ENCODE measurements at regions not wholly inside any gene's neighbourhood (a gene's known extent, or its start where the extent isn't known, plus 50 kb on each side); places are given as distances from the start of the nearest gene placed in this dataset.

DNA sequence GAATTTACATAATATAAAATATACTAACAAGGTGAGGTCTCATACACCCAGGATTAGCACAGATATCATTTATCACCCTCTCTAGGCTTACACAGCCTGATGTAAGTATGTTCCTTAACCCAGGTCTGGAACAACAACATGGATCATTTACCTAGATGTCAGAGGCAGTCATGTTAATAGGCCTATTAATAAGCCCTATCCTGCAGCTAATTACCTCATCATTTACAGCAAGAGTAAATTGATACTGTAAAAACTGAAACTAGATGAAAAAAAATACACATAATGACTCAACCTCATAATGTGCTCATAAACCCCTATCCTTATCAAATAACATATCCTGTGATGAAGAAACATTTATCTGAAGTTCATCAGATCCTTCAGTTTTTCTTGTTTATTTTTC is 334.3 kb upstream of the MANEA start:
- Histone ChIP-seq H3K4me3 (ENCODE audit: insufficient read depth, low read depth, low read length) (no peak overlapping the region), H3K27me3 (ENCODE audit: control insufficient read depth, insufficient read depth, low read length) (no peaks in the 10 kb centered on the region), H3K36me3 (replicated peaks; ENCODE audit: control insufficient read depth, insufficient read depth, low read length) (no peaks in the 10 kb centered on the region)
- no peak for DNase-seq

GRCh38 chr6:95244751-95245150 is 332.6 kb upstream of the MANEA start:
- H3K4me3 ChIP-seq (ENCODE audit: insufficient read depth, low read depth, low read length): no peak overlapping the region
- DNase-seq: no peak
- H3K27me3 ChIP-seq (ENCODE audit: control insufficient read depth, insufficient read depth, low read length): no peaks in the 10 kb centered on the region
- H3K36me3 ChIP-seq (replicated peaks; ENCODE audit: control insufficient read depth, insufficient read depth, low read length): no peaks in the 10 kb centered on the region

DNA sequence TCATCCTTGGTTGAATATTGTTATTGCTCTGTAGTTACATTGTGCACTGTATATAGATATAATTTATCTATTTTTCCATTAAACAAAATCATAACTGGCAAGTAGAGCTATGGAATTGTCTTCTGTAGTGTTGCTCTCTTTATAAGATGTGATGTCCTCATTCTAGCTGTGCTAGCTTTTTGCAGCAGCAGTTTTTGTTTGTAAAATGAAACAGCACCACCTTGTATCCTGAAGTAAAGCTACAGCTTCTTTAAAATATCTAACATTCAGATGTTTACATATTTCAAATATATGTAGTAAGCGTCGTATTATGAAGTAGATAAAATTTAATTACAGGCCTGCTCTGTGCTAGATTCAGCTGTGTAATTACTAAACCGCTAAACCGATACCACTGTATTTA is 328.8 kb upstream of the MANEA start:
- Histone ChIP-seq H3K4me3 (ENCODE audit: insufficient read depth, low read depth, low read length) (no peak overlapping the region), H3K27me3 (ENCODE audit: control insufficient read depth, insufficient read depth, low read length) (no peaks in the 10 kb centered on the region), H3K36me3 (replicated peaks; ENCODE audit: control insufficient read depth, insufficient read depth, low read length) (no peaks in the 10 kb centered on the region)
- no peak for DNase-seq

GRCh38 chr6:95249175-95249574 is 328.2 kb upstream of the MANEA start:
- no peak for DNase-seq
- no peak overlapping the region for H3K4me3 ChIP-seq (ENCODE audit: insufficient read depth, low read depth, low read length)
- H3K27me3 ChIP-seq (ENCODE audit: control insufficient read depth, insufficient read depth, low read length): no peaks in the 10 kb centered on the region
- no peaks in the 10 kb centered on the region for H3K36me3 ChIP-seq (replicated peaks; ENCODE audit: control insufficient read depth, insufficient read depth, low read length)

GRCh38 chr6:95249661-95250060 is 327.7 kb upstream of the MANEA start:
- Histone ChIP-seq H3K36me3 (replicated peaks; ENCODE audit: control insufficient read depth, insufficient read depth, low read length) (no peaks in the 10 kb centered on the region), H3K27me3 (ENCODE audit: control insufficient read depth, insufficient read depth, low read length) (no peaks in the 10 kb centered on the region), H3K4me3 (ENCODE audit: insufficient read depth, low read depth, low read length) (no peak overlapping the region)
- no peak for DNase-seq

GRCh38 chr6:95263840-95264239 is 313.5 kb upstream of the MANEA start:
- Histone ChIP-seq H3K27me3 (ENCODE audit: control insufficient read depth, insufficient read depth, low read length) (no peaks in the 10 kb centered on the region), H3K36me3 (replicated peaks; ENCODE audit: control insufficient read depth, insufficient read depth, low read length) (no peaks in the 10 kb centered on the region), H3K4me3 (ENCODE audit: insufficient read depth, low read depth, low read length) (no peak overlapping the region)
- no peak for DNase-seq

DNA sequence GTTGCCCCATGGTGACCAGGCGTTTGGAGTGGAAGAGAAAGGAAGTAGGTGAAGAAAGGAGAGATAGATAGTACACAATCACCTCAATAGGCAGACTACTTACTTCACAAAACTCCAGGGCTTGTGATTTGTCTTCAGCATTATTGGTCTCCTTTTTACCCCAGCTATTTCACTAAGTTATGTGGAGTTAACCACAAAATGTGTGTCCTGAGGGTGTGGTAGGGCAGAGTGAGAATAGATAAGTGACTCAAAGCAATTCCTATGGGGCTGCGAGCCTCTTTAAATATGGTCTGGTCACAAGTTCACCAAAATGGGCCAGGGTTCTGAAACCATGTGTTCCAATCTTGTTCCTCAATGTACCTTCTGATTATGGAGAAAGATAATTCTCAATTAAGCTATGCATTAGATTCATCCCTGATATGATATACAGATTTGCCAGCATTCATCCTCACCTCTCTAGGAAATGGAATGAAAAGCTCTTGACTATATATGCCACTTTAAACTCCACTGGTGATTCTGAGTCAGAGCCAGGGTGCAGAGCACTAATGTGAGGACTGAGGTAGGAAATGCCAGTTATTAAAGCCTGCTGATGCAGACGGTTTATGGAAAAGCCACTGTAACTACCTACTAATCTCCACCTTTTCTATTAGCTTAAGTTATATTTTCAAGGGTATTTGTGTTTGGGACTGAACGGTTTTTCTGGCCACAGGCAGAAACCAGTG is 310.6 kb upstream of the MANEA start:
- H3K4me3 ChIP-seq (ENCODE audit: insufficient read depth, low read depth, low read length): no peak overlapping the region
- no peaks in the 10 kb centered on the region for H3K27me3 ChIP-seq (ENCODE audit: control insufficient read depth, insufficient read depth, low read length)
- no peak for DNase-seq
- H3K36me3 ChIP-seq (replicated peaks; ENCODE audit: control insufficient read depth, insufficient read depth, low read length): no peaks in the 10 kb centered on the region

GRCh38 chr6:95274686-95275235 is 302.6 kb upstream of the MANEA start:
- no peak for DNase-seq

DNA sequence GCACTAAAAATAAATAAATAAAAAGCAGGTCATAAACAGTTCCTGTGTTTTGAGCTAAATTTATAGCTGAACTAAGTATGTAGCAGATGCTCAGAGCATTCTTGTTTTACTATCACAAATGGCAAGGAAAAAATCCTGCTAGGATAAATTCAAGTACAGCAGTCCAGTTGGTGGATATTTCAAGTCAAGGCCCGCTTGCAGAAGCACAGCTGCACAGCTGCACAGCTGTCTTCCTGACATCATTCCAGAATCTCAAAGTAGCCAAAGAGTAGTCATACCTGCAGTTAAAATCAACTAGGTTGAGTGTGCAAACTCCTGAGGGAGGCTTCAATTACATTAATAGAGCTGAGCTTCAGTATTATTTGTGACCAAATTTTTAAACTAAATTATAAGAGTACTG is 297.7 kb upstream of the MANEA start:
- H3K36me3 ChIP-seq (replicated peaks; ENCODE audit: control insufficient read depth, insufficient read depth, low read length): no peaks in the 10 kb centered on the region
- no peaks in the 10 kb centered on the region for H3K27me3 ChIP-seq (ENCODE audit: control insufficient read depth, insufficient read depth, low read length)
- H3K4me3 ChIP-seq (ENCODE audit: insufficient read depth, low read depth, low read length): no peak overlapping the region
- DNase-seq: no peak

More at GRCh38 chr6:95274686-95275235, 302.6 kb upstream of the MANEA start:
- Histone ChIP-seq H3K36me3 (replicated peaks; ENCODE audit: control insufficient read depth, insufficient read depth, low read length) (no peaks in the 10 kb centered on the region), H3K27me3 (ENCODE audit: control insufficient read depth, insufficient read depth, low read length) (no peaks in the 10 kb centered on the region), H3K4me3 (ENCODE audit: insufficient read depth, low read depth, low read length) (no peak overlapping the region)

GRCh38 chr6:95280686-95281273 is 296.6 kb upstream of the MANEA start:
- DNase-seq: no peak
- H3K27me3 ChIP-seq (ENCODE audit: control insufficient read depth, insufficient read depth, low read length): no peaks in the 10 kb centered on the region

GRCh38 chr6:95285881-95286280 is 291.5 kb upstream of the MANEA start:
- Histone ChIP-seq H3K4me3 (ENCODE audit: insufficient read depth, low read depth, low read length) (no peak overlapping the region), H3K27me3 (ENCODE audit: control insufficient read depth, insufficient read depth, low read length) (no peaks in the 10 kb centered on the region), H3K36me3 (replicated peaks; ENCODE audit: control insufficient read depth, insufficient read depth, low read length) (no peaks in the 10 kb centered on the region)
- no peak for DNase-seq

More at GRCh38 chr6:95280686-95281273, 296.6 kb upstream of the MANEA start:
- Histone ChIP-seq H3K4me3 (ENCODE audit: insufficient read depth, low read depth, low read length) (no peak overlapping the region), H3K36me3 (replicated peaks; ENCODE audit: control insufficient read depth, insufficient read depth, low read length) (no peaks in the 10 kb centered on the region)

- DNase-seq: no peak
- Histone ChIP-seq H3K4me3 (ENCODE audit: insufficient read depth, low read depth, low read length) (no peak overlapping the region), H3K36me3 (replicated peaks; ENCODE audit: control insufficient read depth, insufficient read depth, low read length) (no peaks in the 10 kb centered on the region), H3K27me3 (ENCODE audit: control insufficient read depth, insufficient read depth, low read length) (no peaks in the 10 kb centered on the region)
Observed at GRCh38 chr6:95286874-95287273, 290.5 kb upstream of the MANEA start.

- DNase-seq: no peak
- no peaks in the 10 kb centered on the region for H3K36me3 ChIP-seq (replicated peaks; ENCODE audit: control insufficient read depth, insufficient read depth, low read length)
- H3K27me3 ChIP-seq (ENCODE audit: control insufficient read depth, insufficient read depth, low read length): no peaks in the 10 kb centered on the region
- H3K4me3 ChIP-seq (ENCODE audit: insufficient read depth, low read depth, low read length): no peak overlapping the region
Observed at GRCh38 chr6:95288251-95288650, 289.1 kb upstream of the MANEA start.

GRCh38 chr6:95292011-95292410 is 285.3 kb upstream of the MANEA start:
- H3K36me3 ChIP-seq (replicated peaks; ENCODE audit: control insufficient read depth, insufficient read depth, low read length): no peaks in the 10 kb centered on the region
- no peaks in the 10 kb centered on the region for H3K27me3 ChIP-seq (ENCODE audit: control insufficient read depth, insufficient read depth, low read length)
- no peak overlapping the region for H3K4me3 ChIP-seq (ENCODE audit: insufficient read depth, low read depth, low read length)
- DNase-seq: no peak

GRCh38 chr6:95293257-95293656 is 284.1 kb upstream of the MANEA start:
- no peak for DNase-seq
- H3K4me3 ChIP-seq (ENCODE audit: insufficient read depth, low read depth, low read length): no peak overlapping the region

More at GRCh38 chr6:95293257-95293656, 284.1 kb upstream of the MANEA start:
- no peaks in the 10 kb centered on the region for H3K36me3 ChIP-seq (replicated peaks; ENCODE audit: control insufficient read depth, insufficient read depth, low read length)
- no peaks in the 10 kb centered on the region for H3K27me3 ChIP-seq (ENCODE audit: control insufficient read depth, insufficient read depth, low read length)

Data from H7 (cell line).